Natural killer cell treated with Interleukin-12 subunit alpha and Interleukin-12 subunit beta and Interleukin-15 and Interleukin-18, amount 100 ng/mL, for 72 hours (primary cell): ENCODE measurements at regions not wholly inside any gene's neighbourhood (a gene's known extent, or its start where the extent isn't known, plus 50 kb on each side); places are given as distances from the start of the nearest gene placed in this dataset.
A peak's percentile ranks its signal among the peaks of the same experiment; 100 is the strongest.
"Not testable (repeated sequence)": the region's sequence is repeated elsewhere in the genome, so short reads cannot be mapped to it uniquely, and the experiment has no call there.

Experiments used
- ATAC-seq, 2 donors: fragments of 150-1000 bp; cut with Tn5 transposase in 1 of 2; sonication (Bioruptor Pico), chemical (Tn5 transposase) in 1 of 2; 2 replicates each; pipeline ENCODE4 v1.10.0; 2021
- DNase-seq: peaks from one replicate; pipeline ENCODE4 v3.0.0; 2022; ENCODE audit warnings: low spot score
- H3K27ac Mint-ChIP-seq, 2 donors: 1 replicate in 1 of 2; 2 replicates in 1 of 2; pipeline ENCODE4 v1.8.0; 2022; ENCODE audit warnings: mixed read lengths in 2 of 2, mild to moderate bottlenecking in 1 of 2, moderate library complexity in 1 of 2
- H3K27me3 Mint-ChIP-seq, 2 donors: 1 replicate in 1 of 2; 2 replicates in 1 of 2; pipeline ENCODE4 v1.8.0; 2022; ENCODE audit warnings: mixed read lengths in 2 of 2
- H3K36me3 Mint-ChIP-seq: one replicate; pipeline ENCODE4 v1.8.0; 2022; ENCODE audit warnings: mixed read lengths
- H3K4me1 Mint-ChIP-seq, 2 donors: 1 replicate in 1 of 2; 2 replicates in 1 of 2; pipeline ENCODE4 v1.8.0; 2022; ENCODE audit warnings: low read depth in 2 of 2, mixed read lengths in 2 of 2, mild to moderate bottlenecking in 1 of 2
- H3K4me3 Mint-ChIP-seq: one replicate; pipeline ENCODE4 v1.8.0; 2022; ENCODE audit warnings: mixed read lengths
- H3K9me3 Mint-ChIP-seq: 2 replicates; pipeline ENCODE4 v1.8.0; 2022; ENCODE audit warnings: mixed read lengths

- not testable (repeated sequence) for DNase-seq, H3K27me3 Mint-ChIP-seq, H3K4me3 Mint-ChIP-seq, H3K36me3 Mint-ChIP-seq, H3K4me1 Mint-ChIP-seq, H3K27ac Mint-ChIP-seq, H3K9me3 Mint-ChIP-seq
- ATAC-seq: peak in 1 of 2 donors; percentile 48
Observed at GRCh38 chr2:110348902-110349301, 123.7 kb downstream of the LIMS4 start.

- ATAC-seq, H3K27ac Mint-ChIP-seq, H3K4me1 Mint-ChIP-seq, H3K9me3 Mint-ChIP-seq, H3K4me3 Mint-ChIP-seq, DNase-seq, H3K27me3 Mint-ChIP-seq, H3K36me3 Mint-ChIP-seq: not testable (repeated sequence)
Observed at GRCh38 chr2:110344405-110345035, 128.1 kb downstream of the LIMS4 start.

- not testable (repeated sequence) for ATAC-seq, H3K27ac Mint-ChIP-seq, H3K9me3 Mint-ChIP-seq, H3K4me1 Mint-ChIP-seq, DNase-seq, H3K27me3 Mint-ChIP-seq, H3K4me3 Mint-ChIP-seq, H3K36me3 Mint-ChIP-seq
Observed at GRCh38 chr2:110342077-110342476, 129.7 kb upstream of the MTLN start.

GRCh38 chr2:110339126-110339525 is 126.8 kb upstream of the MTLN start:
- DNase-seq, H3K9me3 Mint-ChIP-seq, H3K4me3 Mint-ChIP-seq, H3K27me3 Mint-ChIP-seq, ATAC-seq, H3K36me3 Mint-ChIP-seq, H3K4me1 Mint-ChIP-seq, H3K27ac Mint-ChIP-seq: not testable (repeated sequence)

GRCh38 chr2:110338277-110339003 is 126.1 kb upstream of the MTLN start:
- H3K27ac Mint-ChIP-seq, H3K9me3 Mint-ChIP-seq, H3K4me3 Mint-ChIP-seq, ATAC-seq, H3K27me3 Mint-ChIP-seq, DNase-seq, H3K36me3 Mint-ChIP-seq, H3K4me1 Mint-ChIP-seq: not testable (repeated sequence)

- H3K4me3 Mint-ChIP-seq, DNase-seq, H3K9me3 Mint-ChIP-seq, H3K27me3 Mint-ChIP-seq, H3K36me3 Mint-ChIP-seq, H3K27ac Mint-ChIP-seq, H3K4me1 Mint-ChIP-seq, ATAC-seq: not testable (repeated sequence)
Observed at GRCh38 chr2:110336071-110336470, 123.7 kb upstream of the MTLN start.

- not testable (repeated sequence) for H3K36me3 Mint-ChIP-seq, H3K9me3 Mint-ChIP-seq, ATAC-seq, H3K27me3 Mint-ChIP-seq, H3K27ac Mint-ChIP-seq, H3K4me3 Mint-ChIP-seq, H3K4me1 Mint-ChIP-seq, DNase-seq
Observed at GRCh38 chr2:110335415-110336049, 123.2 kb upstream of the MTLN start.

- H3K4me3 Mint-ChIP-seq, H3K9me3 Mint-ChIP-seq, ATAC-seq, H3K27ac Mint-ChIP-seq, H3K27me3 Mint-ChIP-seq, DNase-seq, H3K4me1 Mint-ChIP-seq, H3K36me3 Mint-ChIP-seq: not testable (repeated sequence)
Observed at GRCh38 chr2:110333114-110334095, 121.1 kb upstream of the MTLN start.

- H3K4me1 Mint-ChIP-seq, H3K4me3 Mint-ChIP-seq, H3K27me3 Mint-ChIP-seq, DNase-seq, H3K9me3 Mint-ChIP-seq, H3K36me3 Mint-ChIP-seq, H3K27ac Mint-ChIP-seq, ATAC-seq: not testable (repeated sequence)
Observed at GRCh38 chr2:110331625-110332024, 119.3 kb upstream of the MTLN start.

- H3K9me3 Mint-ChIP-seq, H3K4me1 Mint-ChIP-seq, H3K27me3 Mint-ChIP-seq, DNase-seq, H3K36me3 Mint-ChIP-seq, H3K27ac Mint-ChIP-seq, H3K4me3 Mint-ChIP-seq: not testable (repeated sequence)
- ATAC-seq: peak in 1 of 2 donors; percentile 29
Observed at GRCh38 chr2:110329760-110330159, 117.4 kb upstream of the MTLN start.

- not testable (repeated sequence) for H3K4me3 Mint-ChIP-seq, H3K4me1 Mint-ChIP-seq, H3K27ac Mint-ChIP-seq, H3K36me3 Mint-ChIP-seq, ATAC-seq, H3K27me3 Mint-ChIP-seq, DNase-seq, H3K9me3 Mint-ChIP-seq
Observed at GRCh38 chr2:110329158-110329557, 116.8 kb upstream of the MTLN start.

- H3K27ac Mint-ChIP-seq, H3K9me3 Mint-ChIP-seq, H3K36me3 Mint-ChIP-seq, H3K27me3 Mint-ChIP-seq, H3K4me3 Mint-ChIP-seq, ATAC-seq, H3K4me1 Mint-ChIP-seq, DNase-seq: not testable (repeated sequence)
Observed at GRCh38 chr2:110328677-110329076, 116.3 kb upstream of the MTLN start.

GRCh38 chr2:110323832-110324231 is 111.5 kb upstream of the MTLN start:
- not testable (repeated sequence) for H3K4me3 Mint-ChIP-seq, H3K27ac Mint-ChIP-seq, H3K36me3 Mint-ChIP-seq, H3K27me3 Mint-ChIP-seq, H3K4me1 Mint-ChIP-seq, DNase-seq, H3K9me3 Mint-ChIP-seq
- ATAC-seq: peak in 1 of 2 donors; percentile 4
